Gastrocnemius medialis (tissue), 4 donors: ENCODE measurements at regions not wholly inside any gene's neighbourhood (a gene's known extent, or its start where the extent isn't known, plus 50 kb on each side); places are given as distances from the start of the nearest gene placed in this dataset.

Experiments
- POLR2A ChIP-seq, 2 donors: fragments of 450-650 bp; IDR thresholded peaks; one replicate each; pipeline ENCODE4 v1.6.1; 2017; ENCODE audit warnings: antibody characterized with exemption in 2 of 2, mild to moderate bottlenecking in 2 of 2, moderate library complexity in 2 of 2
- TF ChIP-seq, protein P1 (sequence below), 5 experiments: fragments of 450-650 bp in 3 of 5; fragments of 200-600 bp in 2 of 5; sonication (generic) in 2 of 5; IDR thresholded peaks in 4 of 5; conservative IDR thresholded peaks in 1 of 5; 1 replicate in 4 of 5; 2 replicates in 1 of 5; pipeline ENCODE4 v1.5.1; 2016 to 2019; ENCODE audit warnings: antibody characterized with exemption in 5 of 5, mild to moderate bottlenecking in 3 of 5, moderate library complexity in 3 of 5

DNA sequence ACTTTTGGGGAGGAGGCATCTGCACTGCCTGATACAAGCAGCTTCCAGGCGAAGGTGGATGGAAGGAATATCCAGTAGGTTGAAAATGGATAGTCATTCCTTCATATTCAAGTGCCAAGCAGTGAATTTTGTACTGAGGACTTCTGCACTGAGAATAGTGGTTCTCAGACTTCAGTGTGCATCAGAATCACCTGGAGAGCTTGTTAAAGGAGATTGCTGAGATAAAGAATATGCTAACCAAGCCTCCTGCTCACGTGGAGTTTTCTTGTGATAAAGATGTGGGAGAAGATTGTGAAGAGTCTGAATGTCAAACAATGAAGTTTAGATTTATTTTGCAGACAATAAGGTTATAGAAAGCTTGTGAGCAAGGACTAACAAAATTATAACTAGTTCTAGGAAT, 97.8 kb downstream of the HFE start:
- TF ChIP-seq, protein P1, sequence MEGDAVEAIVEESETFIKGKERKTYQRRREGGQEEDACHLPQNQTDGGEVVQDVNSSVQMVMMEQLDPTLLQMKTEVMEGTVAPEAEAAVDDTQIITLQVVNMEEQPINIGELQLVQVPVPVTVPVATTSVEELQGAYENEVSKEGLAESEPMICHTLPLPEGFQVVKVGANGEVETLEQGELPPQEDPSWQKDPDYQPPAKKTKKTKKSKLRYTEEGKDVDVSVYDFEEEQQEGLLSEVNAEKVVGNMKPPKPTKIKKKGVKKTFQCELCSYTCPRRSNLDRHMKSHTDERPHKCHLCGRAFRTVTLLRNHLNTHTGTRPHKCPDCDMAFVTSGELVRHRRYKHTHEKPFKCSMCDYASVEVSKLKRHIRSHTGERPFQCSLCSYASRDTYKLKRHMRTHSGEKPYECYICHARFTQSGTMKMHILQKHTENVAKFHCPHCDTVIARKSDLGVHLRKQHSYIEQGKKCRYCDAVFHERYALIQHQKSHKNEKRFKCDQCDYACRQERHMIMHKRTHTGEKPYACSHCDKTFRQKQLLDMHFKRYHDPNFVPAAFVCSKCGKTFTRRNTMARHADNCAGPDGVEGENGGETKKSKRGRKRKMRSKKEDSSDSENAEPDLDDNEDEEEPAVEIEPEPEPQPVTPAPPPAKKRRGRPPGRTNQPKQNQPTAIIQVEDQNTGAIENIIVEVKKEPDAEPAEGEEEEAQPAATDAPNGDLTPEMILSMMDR (IDR thresholded peaks at IDR 0.05 in 4 of 5, conservative IDR thresholded peaks at IDR 0.05 in 1 of 5), result no peak
- no peak for TF ChIP-seq POLR2A (IDR thresholded peaks at IDR 0.05)
